Mesendoderm (in vitro differentiated cells): ENCODE measurements at regions not wholly inside any gene's neighbourhood (a gene's known extent, or its start where the extent isn't known, plus 50 kb on each side); places are given as distances from the start of the nearest gene placed in this dataset.

Experiments
- DNase-seq: peaks from one replicate; pipeline ENCODE4 v3.0.0; 2013
- H2AK5ac ChIP-seq: 2 replicates; pipeline ENCODE4 v1.6.1; 2013; ENCODE audit warnings: low read length, inconsistent platforms
- H2BK120ac ChIP-seq: 2 replicates; pipeline ENCODE4 v1.6.1; 2013; ENCODE audit warnings: low read depth, mild to moderate bottlenecking, low read length, moderate library complexity, mixed read lengths
- H2BK15ac ChIP-seq: replicated peaks from 2 replicates; pipeline ENCODE4 v1.6.1; 2013; ENCODE audit warnings: low read depth, mild to moderate bottlenecking, moderate library complexity
- H2BK5ac ChIP-seq: 2 replicates; pipeline ENCODE4 v1.6.1; 2013; ENCODE audit warnings: low read length, inconsistent platforms
- H3K18ac ChIP-seq: 2 replicates; pipeline ENCODE4 v1.6.1; 2013; ENCODE audit warnings: mild to moderate bottlenecking, low read length, mixed read lengths
- H3K23ac ChIP-seq: one replicate; pipeline ENCODE4 v1.6.1; 2013; ENCODE audit warnings: low read length
- H3K27ac ChIP-seq: 2 replicates; pipeline ENCODE4 v1.5.1; 2013; ENCODE audit warnings: low read depth, mild to moderate bottlenecking, inconsistent platforms, low read length, moderate library complexity
- H3K27me3 ChIP-seq: 2 replicates; pipeline ENCODE4 v1.6.1; 2013; ENCODE audit warnings: low read length, control low read depth, mild to moderate bottlenecking, inconsistent platforms; ENCODE audit not compliant: insufficient read depth, poor library complexity
- H3K36me3 ChIP-seq: 2 replicates; pipeline ENCODE4 v1.6.1; 2013; ENCODE audit warnings: low read length, inconsistent platforms; ENCODE audit not compliant: control insufficient read depth, insufficient read depth
- H3K4ac ChIP-seq: one replicate; pipeline ENCODE4 v1.6.1; 2013; ENCODE audit warnings: low read depth, mild to moderate bottlenecking, low read length, moderate library complexity
- H3K4me1 ChIP-seq: 2 replicates; pipeline ENCODE4 v1.6.1; 2013; ENCODE audit warnings: low read depth, low read length, inconsistent platforms; ENCODE audit not compliant: control insufficient read depth
- H3K4me2 ChIP-seq: 2 replicates; pipeline ENCODE4 v1.6.1; 2013; ENCODE audit warnings: low read length
- H3K4me3 ChIP-seq: 2 replicates; pipeline ENCODE4 v1.5.1; 2013; ENCODE audit warnings: mild to moderate bottlenecking, low read length
- H3K56ac ChIP-seq: one replicate; pipeline ENCODE4 v1.6.1; 2013; ENCODE audit warnings: low read length
- H3K79me1 ChIP-seq: 2 replicates; pipeline ENCODE4 v1.6.1; 2013; ENCODE audit warnings: low read length, inconsistent platforms
- H3K79me2 ChIP-seq: 2 replicates; pipeline ENCODE4 v1.6.1; 2013; ENCODE audit warnings: mild to moderate bottlenecking, low read length; ENCODE audit not compliant: control insufficient read depth, insufficient read depth
- H3K9ac ChIP-seq: 2 replicates; pipeline ENCODE4 v1.6.1; 2013; ENCODE audit warnings: low read length, inconsistent platforms
- H4K5ac ChIP-seq: one replicate; pipeline ENCODE4 v1.6.1; 2013; ENCODE audit warnings: low read length
- H4K8ac ChIP-seq: one replicate; pipeline ENCODE4 v1.6.1; 2013; ENCODE audit warnings: low read depth, mild to moderate bottlenecking, control low read depth, low read length, moderate library complexity
- WGBS: extraction: QIAGEN DNeasy Blood & Tissue Kit; methylation state at CpG from one replicate; pipeline ENCODE4 v1.1.7; 2013; ENCODE audit warnings: low lambda C conversion rate, missing lambda C conversion rate; ENCODE audit not compliant: insufficient coverage; ENCODE audit errors: extremely low coverage; 5-methylcytosine and 5-hydroxymethylcytosine counted together

DNA sequence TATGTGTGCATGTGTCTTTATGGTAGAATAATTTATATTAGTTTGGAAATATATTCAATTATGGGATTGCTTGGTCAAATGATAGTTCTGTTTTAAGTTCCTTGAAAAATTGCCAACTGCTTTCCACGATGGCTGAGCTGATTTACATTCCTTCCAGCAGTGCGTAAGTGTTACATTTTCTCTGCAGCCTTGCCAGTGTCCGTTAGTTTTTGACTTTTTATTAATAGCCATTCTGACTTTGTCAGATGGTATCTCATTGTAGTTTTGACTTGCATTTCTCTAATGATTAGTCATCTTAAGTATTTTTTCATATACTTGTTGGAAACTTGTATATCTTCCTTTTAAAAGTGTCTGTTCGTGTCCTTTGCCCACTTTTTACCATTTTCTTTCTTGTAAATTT is 434.2 kb upstream of the POT1 start:
- H2AK5ac ChIP-seq, result no peak overlapping the region
- no peaks in the 10 kb centered on the region for H3K36me3 ChIP-seq
- H3K56ac ChIP-seq, result no peak overlapping the region
- H4K8ac ChIP-seq, result no peak overlapping the region
- H3K9ac ChIP-seq, result no peak overlapping the region
- H3K27me3 ChIP-seq, result no peaks in the 10 kb centered on the region
- no peaks in the 10 kb centered on the region for H3K4me1 ChIP-seq
- no peak overlapping the region for H3K4me2 ChIP-seq
- H3K27ac ChIP-seq, result no peak overlapping the region
- DNase-seq, result no peak
- H3K4ac ChIP-seq, result no peak overlapping the region
- no peak overlapping the region for H3K18ac ChIP-seq
- no CpG with 5 or more reads among the region's 4 CpGs for WGBS
- H3K79me1 ChIP-seq, result no peaks in the 10 kb centered on the region
- no peaks in the 10 kb centered on the region for H3K79me2 ChIP-seq
- H4K5ac ChIP-seq, result no peak overlapping the region
- H2BK5ac ChIP-seq, result no peak overlapping the region
- H3K23ac ChIP-seq, result no peak overlapping the region
- no peak overlapping the region for H2BK15ac ChIP-seq
- H3K4me3 ChIP-seq, result no peak overlapping the region
- H2BK120ac ChIP-seq, result no peak overlapping the region

DNA sequence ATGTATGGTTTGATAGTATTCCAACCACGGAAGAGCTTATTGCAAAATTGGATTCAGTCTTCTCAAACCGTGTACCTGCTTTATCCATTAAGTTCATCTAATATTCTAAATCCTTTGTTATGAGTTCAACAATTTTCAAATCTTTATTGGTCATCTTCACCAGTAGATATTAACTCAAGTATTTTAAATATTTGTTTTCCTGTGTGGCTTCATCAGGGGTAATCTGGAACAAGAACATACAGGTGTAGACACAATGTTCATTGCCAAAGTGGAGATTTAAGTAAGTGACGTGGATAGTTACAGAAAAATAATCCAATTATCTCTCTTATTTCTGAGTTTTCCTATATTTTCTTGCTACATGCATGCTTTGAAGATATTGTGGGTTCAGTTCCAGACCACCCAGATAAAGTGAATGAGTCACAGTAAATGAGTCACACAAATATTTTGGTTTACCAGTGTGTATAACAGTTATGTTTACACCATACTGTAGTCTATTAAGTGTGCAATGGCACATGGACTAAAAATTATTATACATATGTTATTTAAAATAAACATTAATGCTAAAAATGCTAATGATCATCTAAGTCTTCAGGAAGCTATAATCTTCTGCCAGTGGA is 429.0 kb upstream of the POT1 start:
- Histone ChIP-seq H3K4me2 (no peak overlapping the region), H3K4me1 (no peaks in the 10 kb centered on the region), H2BK120ac (no peak overlapping the region), H3K36me3 (no peaks in the 10 kb centered on the region), H3K79me2 (no peaks in the 10 kb centered on the region), H3K27me3 (no peaks in the 10 kb centered on the region), H3K23ac (no peak overlapping the region), H4K8ac (no peak overlapping the region), H3K4me3 (no peak overlapping the region), H4K5ac (no peak overlapping the region), H2BK5ac (no peak overlapping the region), H2AK5ac (no peak overlapping the region), H3K79me1 (no peaks in the 10 kb centered on the region), H3K18ac (no peak overlapping the region), H3K27ac (no peak overlapping the region), H2BK15ac (no peak overlapping the region), H3K9ac (no peak overlapping the region), H3K56ac (no peak overlapping the region), H3K4ac (no peak overlapping the region)
- no peak for DNase-seq
- no CpG with 5 or more reads among the region's 3 CpGs for WGBS

DNA sequence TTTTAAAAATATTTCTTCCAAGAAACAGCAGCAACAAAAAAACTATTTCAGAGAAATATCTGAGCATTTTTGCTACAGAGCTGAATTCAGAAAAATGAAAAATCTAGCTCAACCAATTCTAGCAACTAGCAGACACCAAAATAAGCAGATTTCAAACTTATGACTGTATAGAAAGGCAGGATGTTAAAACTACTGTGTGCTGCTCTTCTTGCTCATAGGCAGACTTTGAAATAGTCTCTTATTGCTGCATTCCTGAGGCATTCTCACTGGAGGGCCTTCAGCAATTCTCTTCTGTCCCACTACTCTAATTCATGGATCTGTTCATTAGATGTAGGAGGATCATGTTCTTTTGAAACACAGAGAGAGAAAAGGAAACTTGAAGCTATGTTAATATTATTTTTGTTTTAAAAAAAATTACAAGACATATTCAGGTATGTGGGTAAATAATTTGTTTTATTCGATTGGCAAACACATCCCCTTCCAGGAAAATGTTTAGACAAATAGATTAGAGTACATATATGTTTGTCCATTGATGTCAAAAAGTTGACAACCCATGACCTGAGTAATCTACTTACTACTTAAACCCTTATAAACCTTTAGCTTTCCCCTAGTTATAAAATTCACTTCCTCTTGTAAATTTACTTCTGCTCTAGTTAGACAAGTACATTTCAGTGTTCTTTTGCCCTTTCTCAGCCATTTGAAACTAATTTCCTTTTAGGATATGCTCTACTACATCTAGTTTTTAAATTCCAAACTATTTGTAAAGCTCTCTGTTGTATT is 428.2 kb upstream of the POT1 start:
- no peak overlapping the region for H4K8ac ChIP-seq
- no peak overlapping the region for H3K23ac ChIP-seq
- H3K79me2 ChIP-seq, result no peaks in the 10 kb centered on the region
- H3K9ac ChIP-seq, result no peak overlapping the region
- no peak overlapping the region for H3K18ac ChIP-seq
- H2AK5ac ChIP-seq, result no peak overlapping the region
- DNase-seq, result no peak
- H3K4me3 ChIP-seq, result no peak overlapping the region
- no peak overlapping the region for H2BK120ac ChIP-seq
- H3K27me3 ChIP-seq, result no peaks in the 10 kb centered on the region
- H3K27ac ChIP-seq, result no peak overlapping the region
- H2BK5ac ChIP-seq, result no peak overlapping the region
- H3K79me1 ChIP-seq, result no peaks in the 10 kb centered on the region
- no peak overlapping the region for H3K56ac ChIP-seq
- no peak overlapping the region for H3K4ac ChIP-seq
- no peak overlapping the region for H3K4me2 ChIP-seq
- H3K4me1 ChIP-seq, result no peaks in the 10 kb centered on the region
- H4K5ac ChIP-seq, result no peak overlapping the region
- H3K36me3 ChIP-seq, result no peaks in the 10 kb centered on the region
- H2BK15ac ChIP-seq, result no peak overlapping the region
- WGBS, result no CpG with 5 or more reads among the region's 1 CpG

DNA sequence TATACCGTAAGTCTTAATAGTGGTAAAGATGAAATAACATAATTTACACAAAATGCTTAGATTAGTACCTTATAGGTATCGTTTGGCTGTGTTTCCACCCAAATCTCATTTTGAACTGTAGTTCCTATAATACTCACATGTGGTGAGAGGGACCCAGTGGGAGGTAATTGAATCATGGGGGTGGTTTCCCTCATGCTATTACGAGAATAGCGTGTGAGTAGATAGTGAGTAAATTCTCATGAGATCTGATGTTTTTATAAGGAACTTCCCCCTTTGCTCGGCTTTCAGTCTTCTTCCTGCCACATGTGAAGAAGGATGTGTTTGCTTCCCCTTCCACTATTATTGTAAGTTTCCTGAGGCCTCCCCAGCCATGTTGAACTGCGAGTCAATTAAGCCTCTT is 426.3 kb upstream of the POT1 start:
- Histone ChIP-seq H4K8ac (no peak overlapping the region), H3K4me3 (no peak overlapping the region), H3K4me2 (no peak overlapping the region), H3K4me1 (no peaks in the 10 kb centered on the region), H4K5ac (no peak overlapping the region), H3K27me3 (no peaks in the 10 kb centered on the region), H3K36me3 (no peaks in the 10 kb centered on the region), H2BK120ac (no peak overlapping the region), H3K18ac (no peak overlapping the region), H3K79me2 (no peaks in the 10 kb centered on the region), H2BK5ac (no peak overlapping the region), H2AK5ac (no peak overlapping the region), H3K9ac (no peak overlapping the region), H3K23ac (no peak overlapping the region), H3K27ac (no peak overlapping the region), H3K4ac (no peak overlapping the region), H3K56ac (no peak overlapping the region), H2BK15ac (no peak overlapping the region), H3K79me1 (no peaks in the 10 kb centered on the region)
- WGBS, result no CpG with 5 or more reads among the region's 6 CpGs
- DNase-seq, result peak; percentile 12

DNA sequence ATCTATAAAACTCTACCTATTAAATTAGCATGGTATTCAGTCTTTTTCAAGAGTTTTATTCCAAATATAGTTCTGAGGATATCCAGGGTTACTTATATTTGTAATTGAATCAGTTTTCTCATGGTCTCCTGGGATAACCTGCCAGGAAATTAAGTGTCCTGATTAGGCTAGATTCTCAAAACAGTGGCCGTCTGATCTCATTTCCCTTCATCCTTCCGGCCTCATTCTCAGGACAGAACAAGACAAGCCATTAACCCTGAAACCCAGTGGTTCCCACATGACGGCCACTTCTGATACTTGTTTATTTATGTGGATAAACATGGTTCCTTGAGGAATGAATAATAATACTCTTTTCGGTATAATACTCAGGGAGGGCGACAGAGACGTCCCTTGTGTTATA is 417.6 kb upstream of the POT1 start:
- no peaks in the 10 kb centered on the region for H3K79me1 ChIP-seq
- H4K8ac ChIP-seq, result no peak overlapping the region
- H3K4me3 ChIP-seq, result no peak overlapping the region
- no peak overlapping the region for H2BK15ac ChIP-seq
- no peak for DNase-seq
- no peak overlapping the region for H3K27ac ChIP-seq
- no peak overlapping the region for H3K18ac ChIP-seq
- H3K4me2 ChIP-seq, result no peak overlapping the region
- H4K5ac ChIP-seq, result no peak overlapping the region
- no peak overlapping the region for H2BK5ac ChIP-seq
- H2BK120ac ChIP-seq, result no peak overlapping the region
- H3K56ac ChIP-seq, result no peak overlapping the region
- no peak overlapping the region for H2AK5ac ChIP-seq
- no peaks in the 10 kb centered on the region for H3K36me3 ChIP-seq
- no peak overlapping the region for H3K4ac ChIP-seq
- no peaks in the 10 kb centered on the region for H3K79me2 ChIP-seq
- no peak overlapping the region for H3K23ac ChIP-seq
- no peaks in the 10 kb centered on the region for H3K4me1 ChIP-seq
- no peaks in the 10 kb centered on the region for H3K27me3 ChIP-seq
- WGBS, result no CpG with 5 or more reads among the region's 6 CpGs
- H3K9ac ChIP-seq, result no peak overlapping the region

DNA sequence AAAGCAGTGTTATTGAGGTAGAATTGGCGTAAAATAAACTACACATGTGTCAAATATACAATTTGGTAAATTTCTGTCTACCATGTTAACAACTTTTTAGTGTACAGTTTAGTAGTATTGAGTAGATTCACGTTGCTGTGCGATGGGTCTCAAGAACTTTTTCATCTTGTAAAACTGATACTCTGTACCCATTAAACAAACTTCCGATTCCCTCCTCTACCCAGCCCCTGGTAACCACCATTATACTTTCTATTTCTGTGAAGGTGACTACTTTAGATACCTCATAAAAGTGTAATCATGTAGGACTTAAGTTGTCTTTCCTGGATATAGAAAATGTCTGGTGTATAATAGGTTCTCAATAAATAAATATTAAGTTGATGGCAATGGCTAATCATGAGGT is 408.5 kb upstream of the POT1 start:
- Histone ChIP-seq H2BK15ac (no peak overlapping the region), H3K9ac (no peak overlapping the region), H3K27ac (no peak overlapping the region), H4K8ac (no peak overlapping the region), H3K23ac (no peak overlapping the region), H2AK5ac (no peak overlapping the region), H3K18ac (no peak overlapping the region), H3K4me2 (no peak overlapping the region), H3K79me2 (no peaks in the 10 kb centered on the region), H3K36me3 (no peaks in the 10 kb centered on the region), H2BK120ac (no peak overlapping the region), H2BK5ac (no peak overlapping the region), H3K4me1 (no peaks in the 10 kb centered on the region), H3K27me3 (no peaks in the 10 kb centered on the region), H3K56ac (no peak overlapping the region), H4K5ac (no peak overlapping the region), H3K4ac (no peak overlapping the region), H3K4me3 (no peak overlapping the region), H3K79me1 (no peaks in the 10 kb centered on the region)
- no CpG with 5 or more reads among the region's 4 CpGs for WGBS
- no peak for DNase-seq
